DND-41 (cell line): ENCODE measurements at regions not wholly inside any gene's neighbourhood (a gene's known extent, or its start where the extent isn't known, plus 50 kb on each side); places are given as distances from the start of the nearest gene placed in this dataset.

Source experiments
- CTCF ChIP-seq: IDR thresholded peaks from 2 replicates; pipeline ENCODE4 v1.5.1; 2012; ENCODE audit warnings: borderline replicate concordance, low read length, moderate library complexity, mild to moderate bottlenecking; ENCODE audit not compliant: poor library complexity, severe bottlenecking; ENCODE audit errors: extremely low read depth
- EZH2 ChIP-seq: IDR thresholded peaks from 3 replicates; pipeline ENCODE4 v1.6.1; 2012; ENCODE audit warnings: borderline replicate concordance, low read depth, mild to moderate bottlenecking, moderate library complexity, low read length, inconsistent platforms; ENCODE audit not compliant: severe bottlenecking

- no peak for TF ChIP-seq CTCF
- no peak for TF ChIP-seq EZH2
These were observed 82.9 kb downstream of the NRN1 start for GRCh38 chr6:5923840-5924239.
